ENCODE measurements at regions not wholly inside any gene's neighbourhood (a gene's known extent, or its start where the extent isn't known, plus 50 kb on each side); places are given as distances from the start of the nearest gene placed in this dataset.

GRCh38 chr6:141669141-141669540, 463.6 kb upstream of the GJE1 start:
- DNase-seq, result no peak

- no peak for DNase-seq
Observed at GRCh38 chr6:141667580-141668309, 465.0 kb upstream of the GJE1 start.

GRCh38 chr6:141666187-141666586, 466.5 kb upstream of the GJE1 start:
- DNase-seq, result no peak

- no peak for DNase-seq
Observed at GRCh38 chr6:141664744-141665143, 468.0 kb upstream of the GJE1 start.

- DNase-seq, result no peak
Observed at GRCh38 chr6:141659582-141659981, 473.1 kb upstream of the GJE1 start.

- DNase-seq, result no peak
Observed at GRCh38 chr6:141658696-141659095, 474.0 kb upstream of the GJE1 start.

GRCh38 chr6:141657812-141658211, 474.9 kb upstream of the GJE1 start:
- DNase-seq, result no peak

- no peak for DNase-seq
Observed at GRCh38 chr6:141653590-141653989, 479.1 kb upstream of the GJE1 start.

- DNase-seq, result no peak
Observed at GRCh38 chr6:141641951-141642350, 490.8 kb upstream of the GJE1 start.

- no peak for DNase-seq
Observed at GRCh38 chr6:141641406-141641805, 491.3 kb upstream of the GJE1 start.

- no peak for DNase-seq
Observed at GRCh38 chr6:141635621-141636020, 497.1 kb upstream of the GJE1 start.

GRCh38 chr6:141634269-141634668, 498.5 kb upstream of the GJE1 start:
- no peak for DNase-seq

GRCh38 chr6:141624301-141624700, 508.4 kb upstream of the GJE1 start:
- no peak for DNase-seq

GRCh38 chr6:141618180-141618581, 514.5 kb upstream of the GJE1 start:
- no peak for DNase-seq

GRCh38 chr6:141610741-141611140, 522.0 kb upstream of the GJE1 start:
- no peak for DNase-seq

GRCh38 chr6:141607956-141608355, 524.8 kb upstream of the GJE1 start:
- DNase-seq, result no peak

- no peak for DNase-seq
Observed at GRCh38 chr6:141598487-141598886, 534.2 kb upstream of the GJE1 start.

- no peak for DNase-seq
Observed at GRCh38 chr6:141594874-141595273, 537.9 kb upstream of the GJE1 start.

GRCh38 chr6:141593311-141593710, 539.4 kb upstream of the GJE1 start:
- no peak for DNase-seq

- DNase-seq, result no peak
Observed at GRCh38 chr6:141587482-141588266, 545.1 kb upstream of the GJE1 start.

- DNase-seq, result no peak
Observed at GRCh38 chr6:141580988-141581552, 551.7 kb upstream of the GJE1 start.

- DNase-seq, result no peak
Observed at GRCh38 chr6:141580131-141580530, 552.6 kb upstream of the GJE1 start.

- DNase-seq, result no peak
Observed at GRCh38 chr6:141576751-141577150, 556.0 kb upstream of the GJE1 start.

All from CD4-positive, alpha-beta T cell treated with Interleukin-21 for 1 hour (primary cell).